ENCODE measurements at regions not wholly inside any gene's neighbourhood (a gene's known extent, or its start where the extent isn't known, plus 50 kb on each side); places are given as distances from the start of the nearest gene placed in this dataset.

GRCh38 chr12:24304285-24304684, 354.8 kb upstream of the SOX5 start:
- TF ChIP-seq, protein P1, sequence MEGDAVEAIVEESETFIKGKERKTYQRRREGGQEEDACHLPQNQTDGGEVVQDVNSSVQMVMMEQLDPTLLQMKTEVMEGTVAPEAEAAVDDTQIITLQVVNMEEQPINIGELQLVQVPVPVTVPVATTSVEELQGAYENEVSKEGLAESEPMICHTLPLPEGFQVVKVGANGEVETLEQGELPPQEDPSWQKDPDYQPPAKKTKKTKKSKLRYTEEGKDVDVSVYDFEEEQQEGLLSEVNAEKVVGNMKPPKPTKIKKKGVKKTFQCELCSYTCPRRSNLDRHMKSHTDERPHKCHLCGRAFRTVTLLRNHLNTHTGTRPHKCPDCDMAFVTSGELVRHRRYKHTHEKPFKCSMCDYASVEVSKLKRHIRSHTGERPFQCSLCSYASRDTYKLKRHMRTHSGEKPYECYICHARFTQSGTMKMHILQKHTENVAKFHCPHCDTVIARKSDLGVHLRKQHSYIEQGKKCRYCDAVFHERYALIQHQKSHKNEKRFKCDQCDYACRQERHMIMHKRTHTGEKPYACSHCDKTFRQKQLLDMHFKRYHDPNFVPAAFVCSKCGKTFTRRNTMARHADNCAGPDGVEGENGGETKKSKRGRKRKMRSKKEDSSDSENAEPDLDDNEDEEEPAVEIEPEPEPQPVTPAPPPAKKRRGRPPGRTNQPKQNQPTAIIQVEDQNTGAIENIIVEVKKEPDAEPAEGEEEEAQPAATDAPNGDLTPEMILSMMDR (IDR thresholded peaks at IDR 0.05; ENCODE audit: insufficient read depth, low read length): no peak

GRCh38 chr12:24302708-24303107, 353.2 kb upstream of the SOX5 start:
- DNase-seq (ENCODE audit: low read depth): no peak
- TF ChIP-seq, protein P1 (IDR thresholded peaks at IDR 0.05; ENCODE audit: insufficient read depth, low read length): no peak
- H3K4me3 ChIP-seq (ENCODE audit: low read depth, low read length): no peak overlapping the region

More at GRCh38 chr12:24304285-24304684, 354.8 kb upstream of the SOX5 start:
- no peak overlapping the region for H3K4me3 ChIP-seq (ENCODE audit: low read depth, low read length)
- no peak for DNase-seq (ENCODE audit: low read depth)

- no peak for DNase-seq (ENCODE audit: low read depth)
- TF ChIP-seq, protein P1 (IDR thresholded peaks at IDR 0.05; ENCODE audit: insufficient read depth, low read length): no peak
- no peak overlapping the region for H3K4me3 ChIP-seq (ENCODE audit: low read depth, low read length)
Observed at GRCh38 chr12:24297516-24297915, 348.0 kb upstream of the SOX5 start.

GRCh38 chr12:24293549-24293948, 344.1 kb upstream of the SOX5 start:
- no peak for DNase-seq (ENCODE audit: low read depth)
- TF ChIP-seq, protein P1 (IDR thresholded peaks at IDR 0.05; ENCODE audit: insufficient read depth, low read length): no peak
- no peak overlapping the region for H3K4me3 ChIP-seq (ENCODE audit: low read depth, low read length)

DNA sequence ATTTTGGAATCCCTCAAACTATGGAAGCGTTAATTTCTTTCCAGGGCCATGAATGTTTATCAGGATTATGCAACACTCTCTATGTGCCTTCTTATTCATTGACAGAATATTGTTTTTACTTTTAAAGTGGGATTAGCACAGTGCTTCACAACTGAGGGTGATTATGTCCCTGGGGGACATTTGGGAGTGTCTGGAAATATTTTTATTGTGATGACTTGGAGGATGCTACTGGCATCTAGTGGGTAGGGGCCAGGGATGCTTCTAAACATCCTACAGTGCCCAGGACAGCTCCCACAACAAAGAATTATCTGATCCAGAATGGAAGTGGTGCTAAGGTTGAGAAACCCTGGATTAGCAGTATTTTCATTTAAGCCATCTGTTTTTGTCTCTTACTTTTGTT, 338.5 kb upstream of the SOX5 start:
- no peak for DNase-seq (ENCODE audit: low read depth)
- no peak overlapping the region for H3K4me3 ChIP-seq (ENCODE audit: low read depth, low read length)
- TF ChIP-seq, protein P1 (IDR thresholded peaks at IDR 0.05; ENCODE audit: insufficient read depth, low read length): no peak

DNA sequence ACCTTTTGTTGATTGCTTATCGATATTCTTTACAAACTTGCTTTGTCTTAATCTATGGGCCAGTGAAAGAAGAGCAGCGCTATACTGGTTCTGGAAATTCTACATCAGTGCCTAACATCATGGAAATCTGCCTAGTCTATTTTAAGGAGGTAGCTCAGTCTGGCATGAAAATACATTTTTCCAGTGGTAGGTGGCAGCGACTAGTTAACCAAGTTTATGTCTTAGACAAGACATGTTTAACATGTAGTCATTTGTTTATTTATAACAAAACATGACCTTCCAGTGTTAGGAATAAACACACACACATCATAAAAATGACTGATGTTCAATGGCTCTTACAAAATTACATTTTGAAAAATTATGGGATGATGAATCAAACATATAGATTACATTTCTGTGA, 336.0 kb upstream of the SOX5 start:
- TF ChIP-seq, protein P1 (IDR thresholded peaks at IDR 0.05; ENCODE audit: insufficient read depth, low read length): no peak
- no peak overlapping the region for H3K4me3 ChIP-seq (ENCODE audit: low read depth, low read length)
- no peak for DNase-seq (ENCODE audit: low read depth)

GRCh38 chr12:24281341-24281740, 331.9 kb upstream of the SOX5 start:
- no peak overlapping the region for H3K4me3 ChIP-seq (ENCODE audit: low read depth, low read length)
- TF ChIP-seq, protein P1 (IDR thresholded peaks at IDR 0.05; ENCODE audit: insufficient read depth, low read length): no peak

More at GRCh38 chr12:24281341-24281740, 331.9 kb upstream of the SOX5 start:
- no peak for DNase-seq (ENCODE audit: low read depth)

Data from fibroblast of the aortic adventitia (primary cell).